GM21786 (cell line): ENCODE measurements at regions not wholly inside any gene's neighbourhood (a gene's known extent, or its start where the extent isn't known, plus 50 kb on each side); places are given as distances from the start of the nearest gene placed in this dataset.

Experiments
- ATAC-seq: cut with Tn5 transposase; IDR thresholded peaks from one replicate; pipeline ENCODE4 v1.9.1; 2021; ENCODE audit not compliant: unreplicated experiment

- no peak for ATAC-seq
Observed at GRCh38 chr1:229817936-229818335, 191.9 kb downstream of the URB2 start.

- no peak for ATAC-seq
Observed at GRCh38 chr1:229819091-229819490, 193.0 kb downstream of the URB2 start.

GRCh38 chr1:229822026-229822425, 196.0 kb downstream of the URB2 start:
- ATAC-seq = no peak

GRCh38 chr1:229825042-229825441, 199.0 kb downstream of the URB2 start:
- ATAC-seq = no peak

GRCh38 chr1:229828461-229828860, 202.4 kb downstream of the URB2 start:
- no peak for ATAC-seq

- ATAC-seq = no peak
Observed at GRCh38 chr1:229832695-229833094, 206.6 kb downstream of the URB2 start.

GRCh38 chr1:229834230-229834629, 208.2 kb downstream of the URB2 start:
- no peak for ATAC-seq

GRCh38 chr1:229835226-229835625, 209.2 kb downstream of the URB2 start:
- no peak for ATAC-seq

- ATAC-seq = no peak
Observed at GRCh38 chr1:229836324-229836723, 210.3 kb downstream of the URB2 start.

GRCh38 chr1:229838204-229838603, 212.2 kb downstream of the URB2 start:
- no peak for ATAC-seq

GRCh38 chr1:229839800-229840199, 213.8 kb downstream of the URB2 start:
- no peak for ATAC-seq

- ATAC-seq = peak; percentile 83
Observed at GRCh38 chr1:229841230-229841629, 215.2 kb downstream of the URB2 start.

GRCh38 chr1:229842302-229843255, 216.5 kb downstream of the URB2 start:
- no peak for ATAC-seq

- ATAC-seq = no peak
Observed at GRCh38 chr1:229843627-229844238, 217.7 kb downstream of the URB2 start.

- ATAC-seq = no peak
Observed at GRCh38 chr1:229844675-229845074, 218.6 kb downstream of the URB2 start.

GRCh38 chr1:229845410-229846138, 219.5 kb downstream of the URB2 start:
- no peak for ATAC-seq

- no peak for ATAC-seq
Observed at GRCh38 chr1:229846351-229846750, 220.3 kb downstream of the URB2 start.

GRCh38 chr1:229848752-229849677, 218.0 kb upstream of the GALNT2 start:
- ATAC-seq = no peak

- no peak for ATAC-seq
Observed at GRCh38 chr1:229851511-229851910, 215.5 kb upstream of the GALNT2 start.

- ATAC-seq = no peak
Observed at GRCh38 chr1:229853751-229854150, 213.3 kb upstream of the GALNT2 start.

- no peak for ATAC-seq
Observed at GRCh38 chr1:229854620-229855019, 212.4 kb upstream of the GALNT2 start.
